Right lobe of liver (tissue), 6 donors: ENCODE measurements at regions not wholly inside any gene's neighbourhood (a gene's known extent, or its start where the extent isn't known, plus 50 kb on each side); places are given as distances from the start of the nearest gene placed in this dataset.

ENCODE experiments used
- ATAC-seq, 4 donors: fragments of 200-7000 bp; cut with Tn5 transposase; one replicate each; pipeline ENCODE4 v1.9.1; 2020; ENCODE audit warnings: mild to moderate bottlenecking in 4 of 4, moderate library complexity in 4 of 4
- DNase-seq, 3 donors: peaks; one replicate each; pipeline ENCODE4 v3.0.0-alpha.2; 2020
- H3K27ac ChIP-seq, 3 donors: fragments of 200-600 bp; one replicate each; pipeline ENCODE4 v1.8.0; 2022
- H3K27me3 ChIP-seq, 2 donors: fragments of 200-600 bp; one replicate each; pipeline ENCODE4 v1.8.0; 2022
- H3K36me3 ChIP-seq, 4 donors: fragments of 200-600 bp; sonication (generic) in 1 of 4; one replicate each; pipeline versions ENCODE4 v1.5.1 to v1.8.0; 2017 to 2022; ENCODE audit warnings: control low read depth in 1 of 4
- H3K4me1 ChIP-seq, 4 donors: fragments of 200-600 bp; sonication (generic) in 1 of 4; one replicate each; pipeline versions ENCODE4 v1.5.1 to v1.8.0; 2017 to 2022; ENCODE audit warnings: control low read depth in 1 of 4
- H3K4me3 ChIP-seq, 3 donors: fragments of 200-600 bp; one replicate each; pipeline ENCODE4 v1.8.0; 2022
- H3K9me3 ChIP-seq, 4 donors: fragments of 200-600 bp; sonication (generic) in 1 of 4; one replicate each; pipeline versions ENCODE4 v1.5.1 to v1.8.0; 2017 to 2022; ENCODE audit warnings: control low read depth in 1 of 4
- CTCF ChIP-seq, 4 donors: fragments of 200-600 bp in 3 of 4; fragments of 450-650 bp in 1 of 4; IDR thresholded peaks; one replicate each; pipeline versions ENCODE4 v1.5.1 to v1.8.0; 2016 to 2022; ENCODE audit warnings: antibody characterized with exemption in 4 of 4, mild to moderate bottlenecking in 2 of 4
- POLR2A ChIP-seq: fragments of 450-650 bp; IDR thresholded peaks from one replicate; pipeline ENCODE4 v1.6.1; 2017; ENCODE audit warnings: antibody characterized with exemption, mild to moderate bottlenecking
- WGBS: methylation state at CpG from one replicate; pipeline ENCODE4 v1.1.6; 2018; ENCODE audit warnings: low coverage, low lambda C conversion rate; ENCODE audit not compliant: insufficient coverage; ENCODE audit errors: missing lambda C conversion rate; 5-methylcytosine and 5-hydroxymethylcytosine counted together
- intact Hi-C, 2 donors: fragments of 100-400 bp; cut with DNase I; formaldehyde crosslinking; loops; one replicate each; pipeline versions ENCODE4 v1.11.2 to v1.14.1; 2022
- donor health status: DM: no; HTN: yes; CAD: no.
- donor health status: DM: no; HTN: no; CAD: no.
- donor health status: DM: no; HTN: no; CAD: no.
- donor health status: DM: no; HTN: yes; CAD: no.
- donor health status: DM: no; HTN: yes; CAD: no.

GRCh38 chr6:22145376-22145775 is 151.5 kb downstream of the PRL start:
- no peak overlapping the region for H3K27ac ChIP-seq
- DNase-seq (no peak), ATAC-seq (no peak)
- H3K36me3 ChIP-seq = no peaks in the 10 kb centered on the region
- TF ChIP-seq CTCF (IDR thresholded peaks at IDR 0.05) = no peak
- TF ChIP-seq POLR2A = no peak
- intact Hi-C loops = no loop called here
- WGBS = 53% methylated on average over 3 of the region's 3 CpGs
- H3K4me1 ChIP-seq = no peaks in the 10 kb centered on the region
- H3K9me3 ChIP-seq = no peaks in the 10 kb centered on the region
- no peak overlapping the region for H3K4me3 ChIP-seq
- no peaks in the 10 kb centered on the region for H3K27me3 ChIP-seq

GRCh38 chr6:22145823-22146677 is 150.8 kb downstream of the PRL start:
- WGBS = 58% methylated on average over 14 of the region's 15 CpGs
- intact Hi-C loops = no loop called here
- no peak for DNase-seq
- Histone ChIP-seq H3K4me3 (no peak overlapping the region), H3K27ac (no peak overlapping the region), H3K27me3 (no peaks in the 10 kb centered on the region), H3K36me3 (no peaks in the 10 kb centered on the region), H3K9me3 (no peaks in the 10 kb centered on the region), H3K4me1 (no peaks in the 10 kb centered on the region)
- TF ChIP-seq CTCF (IDR thresholded peaks at IDR 0.05) = no peak
- no peak for ATAC-seq

GRCh38 chr6:22146678-22146930 is 150.2 kb downstream of the PRL start:
- ATAC-seq (peak in 1 of 4 donors; percentile 20), DNase-seq (peak in 1 of 3 donors; percentile 54)
- Histone ChIP-seq H3K9me3 (no peaks in the 10 kb centered on the region), H3K4me3 (no peak overlapping the region), H3K4me1 (no peaks in the 10 kb centered on the region), H3K27ac (no peak overlapping the region), H3K36me3 (no peaks in the 10 kb centered on the region), H3K27me3 (no peaks in the 10 kb centered on the region)
- intact Hi-C loops = no loop called here
- 87% methylated on average over 15 of the region's 17 CpGs for WGBS
- TF ChIP-seq POLR2A = no peak
- TF ChIP-seq CTCF (IDR thresholded peaks at IDR 0.05) = no peak

GRCh38 chr6:22146931-22147701 is 149.7 kb downstream of the PRL start:
- H3K36me3 ChIP-seq = no peaks in the 10 kb centered on the region
- H3K4me1 ChIP-seq = no peaks in the 10 kb centered on the region
- intact Hi-C loops = no loop called here
- no peak overlapping the region for H3K27ac ChIP-seq
- no peaks in the 10 kb centered on the region for H3K9me3 ChIP-seq
- no peak overlapping the region for H3K4me3 ChIP-seq
- ATAC-seq = no peak
- TF ChIP-seq POLR2A (no peak), CTCF (IDR thresholded peaks at IDR 0.05) (no peak)
- no peaks in the 10 kb centered on the region for H3K27me3 ChIP-seq
- WGBS = 56% methylated on average over 19 of the region's 22 CpGs
- DNase-seq = no peak
